ENCODE measurements at regions not wholly inside any gene's neighbourhood (a gene's known extent, or its start where the extent isn't known, plus 50 kb on each side); places are given as distances from the start of the nearest gene placed in this dataset.
A peak's percentile ranks its signal among the peaks of the same experiment; 100 is the strongest.

DNA sequence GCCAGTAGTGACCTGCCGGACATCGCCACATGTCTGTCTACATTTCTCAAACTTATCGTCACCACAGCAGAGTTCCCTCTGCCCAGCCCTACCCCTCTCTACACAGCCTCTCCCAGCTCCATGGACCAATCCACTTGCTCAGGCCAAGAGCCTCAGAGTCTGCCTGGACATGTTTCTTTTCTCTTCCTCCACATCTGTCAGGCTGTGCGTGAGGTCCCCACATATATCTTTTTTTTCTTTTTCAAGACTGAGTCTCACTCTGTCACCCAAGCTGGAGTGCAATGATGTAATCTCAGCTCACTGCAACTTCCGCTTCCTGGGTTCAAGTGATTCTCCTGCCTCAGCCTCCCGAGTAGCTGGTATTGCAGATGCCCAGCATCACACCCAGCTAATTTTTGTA, 62.7 kb upstream of the GGTA1 start:
- no peak for DNase-seq (ENCODE audit: low read depth, low spot score)
- CTCF ChIA-PET, result interaction anchor here (0.8 to 2.4 kb wide), 5 partner anchors 10 to 36 kb away, joined by 3 to 10 read pairs (median 9); no protein-coding TSS in a partner anchor
- no peak for TF ChIP-seq CTCF (IDR thresholded peaks at IDR 0.05; ENCODE audit: insufficient read depth, low read length, missing control alignments)
- H3K4me3 ChIP-seq (ENCODE audit: low read depth, low read length), result no peak overlapping the region
- POLR2A ChIA-PET, result interaction anchor here (1.7 kb wide), 1 partner anchor 36 kb away, joined by 4 read pairs; no protein-coding TSS in a partner anchor

DNA sequence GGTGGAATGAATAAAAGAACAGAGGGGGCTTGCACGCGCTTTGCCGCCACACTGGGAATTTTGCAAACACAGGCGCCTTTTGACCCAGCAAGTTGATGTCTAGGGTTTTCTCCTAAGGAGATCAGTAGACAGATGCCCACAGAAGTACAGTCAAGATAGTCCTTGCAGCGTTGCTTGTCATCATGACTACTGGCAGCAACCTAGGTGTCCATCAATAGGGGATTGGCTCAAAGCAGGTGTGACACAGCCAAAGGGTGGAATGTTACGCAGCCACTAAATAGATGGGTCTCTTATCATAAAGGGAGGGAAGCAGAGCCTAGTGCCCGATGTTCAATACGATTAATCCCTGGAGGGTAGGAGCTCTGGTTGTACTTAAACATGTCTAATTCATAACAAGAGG, 63.8 kb upstream of the GGTA1 start:
- DNase-seq (ENCODE audit: low read depth, low spot score), result no peak
- CTCF ChIA-PET, result interaction anchor here (0.9 kb wide), 1 partner anchor 17 kb away, joined by 4 read pairs; no protein-coding TSS in a partner anchor

GRCh38 chr9:121563881-121564460, 64.3 kb upstream of the GGTA1 start:
- no peak for TF ChIP-seq CTCF (IDR thresholded peaks at IDR 0.05; ENCODE audit: insufficient read depth, low read length, missing control alignments)
- CTCF ChIA-PET, result interaction anchor here (0.9 to 1.4 kb wide), 4 partner anchors 9 to 138 kb away, joined by 3 to 4 read pairs (median 3); no protein-coding TSS in a partner anchor
- H3K4me3 ChIP-seq (ENCODE audit: low read depth, low read length), result no peak overlapping the region
- POLR2A ChIA-PET, result no interaction called here
- DNase-seq (ENCODE audit: low read depth, low spot score), result no peak

More for the DNA sequence above, 63.8 kb upstream of the GGTA1 start:
- no peak overlapping the region for H3K4me3 ChIP-seq (ENCODE audit: low read depth, low read length)
- no peak for TF ChIP-seq CTCF (IDR thresholded peaks at IDR 0.05; ENCODE audit: insufficient read depth, low read length, missing control alignments)
- POLR2A ChIA-PET, result no interaction called here

- ChIA-PET CTCF (interaction anchor here (1.1 to 1.4 kb wide), 3 partner anchors 8 to 138 kb away, joined by 3 read pairs; no protein-coding TSS in a partner anchor), POLR2A (no interaction called here)
- no peak for DNase-seq (ENCODE audit: low read depth, low spot score)
- H3K4me3 ChIP-seq (ENCODE audit: low read depth, low read length), result no peak overlapping the region
- TF ChIP-seq CTCF (IDR thresholded peaks at IDR 0.05; ENCODE audit: insufficient read depth, low read length, missing control alignments), result no peak
These were observed 65.0 kb upstream of the GGTA1 start for GRCh38 chr9:121564504-121565260.

GRCh38 chr9:121566481-121567465, 67.1 kb upstream of the GGTA1 start:
- no peak for DNase-seq (ENCODE audit: low read depth, low spot score)
- H3K4me3 ChIP-seq (ENCODE audit: low read depth, low read length), result peak overlapping the region; percentile 54
- POLR2A ChIA-PET, result interaction anchor here (0.7 kb wide), 1 partner anchor 10 kb away, joined by 3 read pairs; no protein-coding TSS in a partner anchor
- CTCF ChIA-PET, result interaction anchor here (1.0 to 2.5 kb wide), 8 partner anchors 9 to 31 kb away, joined by 3 to 15 read pairs (median 6); no protein-coding TSS in a partner anchor
- TF ChIP-seq CTCF (IDR thresholded peaks at IDR 0.05; ENCODE audit: insufficient read depth, low read length, missing control alignments), result no peak
